Immature natural killer cell (primary cell): ENCODE measurements at regions not wholly inside any gene's neighbourhood (a gene's known extent, or its start where the extent isn't known, plus 50 kb on each side); places are given as distances from the start of the nearest gene placed in this dataset.

Experiments
- DNase-seq, 3 donors: peaks; one replicate each; pipeline ENCODE4 v3.0.0; 2022; ENCODE audit warnings: mixed read lengths in 1 of 3
- H3K27ac Mint-ChIP-seq, 6 donors: one replicate each; pipeline ENCODE4 v1.8.0; 2020; ENCODE audit warnings: mixed read lengths in 6 of 6, mild to moderate bottlenecking in 5 of 6, inconsistent platforms in 4 of 6, moderate library complexity in 3 of 6
- H3K27me3 Mint-ChIP-seq, 3 donors: one replicate each; pipeline ENCODE4 v1.8.0; 2020 to 2021; ENCODE audit warnings: low read depth in 3 of 3, mild to moderate bottlenecking in 3 of 3, mixed read lengths in 3 of 3, moderate library complexity in 3 of 3, inconsistent platforms in 1 of 3
- H3K36me3 Mint-ChIP-seq, 3 donors: one replicate each; pipeline ENCODE4 v1.8.0; 2020; ENCODE audit warnings: mixed read lengths in 3 of 3, inconsistent platforms in 2 of 3, mild to moderate bottlenecking in 2 of 3
- H3K4me1 Mint-ChIP-seq, 2 donors: one replicate each; pipeline ENCODE4 v1.8.0; 2020; ENCODE audit warnings: inconsistent platforms in 2 of 2, mild to moderate bottlenecking in 2 of 2, mixed read lengths in 2 of 2, moderate library complexity in 1 of 2
- H3K4me3 Mint-ChIP-seq, 5 donors: one replicate each; pipeline ENCODE4 v1.8.0; 2020; ENCODE audit warnings: mild to moderate bottlenecking in 5 of 5, mixed read lengths in 5 of 5, inconsistent platforms in 3 of 5, moderate library complexity in 3 of 5
- H3K9me3 Mint-ChIP-seq, 6 donors: one replicate each; pipeline ENCODE4 v1.8.0; 2020; ENCODE audit warnings: mild to moderate bottlenecking in 6 of 6, mixed read lengths in 6 of 6, inconsistent platforms in 4 of 6, moderate library complexity in 3 of 6

DNA sequence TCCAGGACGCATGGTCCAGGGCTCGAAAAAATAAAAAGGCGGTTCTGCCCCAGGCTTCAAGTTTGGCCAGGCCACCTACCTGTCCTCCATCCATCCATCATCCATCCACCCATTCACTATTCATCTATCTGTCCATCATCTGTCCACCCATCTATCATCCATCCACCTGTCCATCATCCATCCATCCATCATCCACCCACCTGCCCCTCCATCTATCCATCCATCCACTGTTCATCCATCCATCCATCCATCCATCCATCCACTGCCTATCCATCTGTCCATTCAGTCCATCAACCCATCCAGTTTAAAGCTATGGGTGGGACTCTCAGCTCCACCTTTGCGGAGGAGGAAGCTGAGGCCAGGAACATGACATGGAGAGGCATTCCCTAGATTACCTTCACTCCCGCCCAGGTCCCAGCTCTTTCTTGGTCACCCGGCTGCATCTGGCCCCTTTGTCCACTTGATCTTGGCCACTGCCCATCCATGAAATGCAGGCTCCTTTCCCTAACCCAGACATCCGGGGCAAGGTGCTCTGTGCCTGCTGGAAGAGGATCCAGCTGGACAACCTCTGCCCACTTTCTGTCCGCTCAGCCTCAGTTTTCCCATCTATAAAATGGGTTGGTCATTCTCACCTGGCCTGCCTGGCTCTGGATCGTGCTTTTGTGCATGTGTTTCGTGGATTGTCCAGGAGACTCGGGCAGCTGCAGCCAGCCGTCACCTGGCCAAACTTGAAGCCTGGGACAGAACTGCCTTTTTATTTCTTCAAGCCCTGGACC is 236.0 kb upstream of the CIBAR2 start:
- no peak overlapping the region for H3K4me3 Mint-ChIP-seq
- peaks cover 2 to 6% (median 4%) of the 10 kb centered on the region in 3 donors for H3K27me3 Mint-ChIP-seq
- DNase-seq = no peak
- no peak overlapping the region for H3K27ac Mint-ChIP-seq
- no peaks in the 10 kb centered on the region for H3K4me1 Mint-ChIP-seq
- H3K9me3 Mint-ChIP-seq = peaks cover 0 to 1% (median 0%) of the 10 kb centered on the region in 6 donors
- peaks cover 0 to 4% (median 3%) of the 10 kb centered on the region in 3 donors for H3K36me3 Mint-ChIP-seq

DNA sequence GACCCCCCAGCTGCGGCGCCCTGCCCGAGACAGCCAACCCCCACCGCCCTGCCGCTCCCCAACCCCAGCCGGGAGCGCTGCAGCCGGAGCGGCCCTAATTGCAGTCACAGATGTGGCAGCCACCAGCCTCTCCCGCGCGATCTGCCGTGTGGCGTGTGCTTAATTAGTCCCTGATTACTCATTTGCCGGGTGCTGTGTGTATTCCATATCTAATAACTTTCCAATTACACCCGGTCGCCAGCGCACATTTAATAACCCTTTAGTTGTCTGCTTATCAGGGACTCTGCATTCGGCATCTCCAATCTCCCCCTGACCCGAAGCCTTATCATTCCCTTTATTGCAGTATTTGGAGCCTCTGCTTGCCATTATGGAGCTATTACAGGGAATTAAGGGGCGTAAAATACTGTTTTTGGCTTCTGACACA is 236.7 kb upstream of the CIBAR2 start:
- no peaks in the 10 kb centered on the region for H3K4me1 Mint-ChIP-seq
- no peak overlapping the region for H3K4me3 Mint-ChIP-seq
- H3K36me3 Mint-ChIP-seq = peaks cover 0 to 4% (median 3%) of the 10 kb centered on the region in 3 donors
- H3K27ac Mint-ChIP-seq = no peak overlapping the region
- peaks cover 2 to 8% (median 4%) of the 10 kb centered on the region in 3 donors for H3K27me3 Mint-ChIP-seq
- H3K9me3 Mint-ChIP-seq = peaks cover 0 to 1% (median 0%) of the 10 kb centered on the region in 6 donors
- DNase-seq = no peak

DNA sequence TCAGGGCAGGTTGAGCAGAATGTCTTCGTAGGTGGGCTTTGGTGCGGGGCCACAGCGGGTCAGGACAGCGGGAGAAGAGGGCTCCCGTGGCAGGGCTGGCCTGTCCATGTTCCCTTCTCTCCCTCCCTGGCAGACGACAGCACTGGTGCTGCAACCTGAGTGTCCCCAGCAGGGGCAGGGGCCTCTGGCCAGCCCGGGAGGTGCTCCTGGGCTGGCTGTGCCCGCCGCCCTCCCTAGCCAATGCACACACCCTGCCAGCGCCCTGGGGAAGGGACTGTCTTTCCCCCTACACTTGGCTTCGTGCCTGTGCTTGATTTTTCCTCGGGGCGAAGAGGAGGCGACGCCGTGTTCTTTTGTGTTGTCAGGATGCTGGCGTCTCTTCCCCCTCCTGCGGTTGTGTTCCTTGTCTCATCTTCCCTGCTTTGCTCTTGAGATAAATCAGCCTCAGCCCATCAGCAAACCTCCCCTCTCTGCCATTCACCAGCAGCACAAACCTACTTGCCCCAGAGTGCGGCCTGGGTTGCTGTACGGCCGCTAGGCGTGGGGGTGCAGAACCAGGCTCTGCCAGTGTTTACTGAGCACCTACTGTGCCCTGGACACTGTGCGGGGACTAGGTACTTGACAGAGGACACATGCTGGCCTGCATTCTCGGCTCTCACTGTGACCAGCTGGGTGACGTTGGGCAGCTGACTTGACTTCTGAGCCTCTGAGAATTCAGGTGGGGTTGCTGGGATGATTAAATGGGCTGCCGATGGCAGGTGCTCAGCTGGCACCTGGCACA is 237.3 kb upstream of the CIBAR2 start:
- no peak for DNase-seq
- Mint-ChIP-seq H3K27ac (no peak overlapping the region), H3K27me3 (peaks cover 2 to 9% (median 4%) of the 10 kb centered on the region in 3 donors), H3K4me1 (no peaks in the 10 kb centered on the region), H3K4me3 (no peak overlapping the region), H3K36me3 (peaks cover 0 to 4% (median 3%) of the 10 kb centered on the region in 3 donors), H3K9me3 (peaks cover 0 to 1% (median 0%) of the 10 kb centered on the region in 6 donors)

DNA sequence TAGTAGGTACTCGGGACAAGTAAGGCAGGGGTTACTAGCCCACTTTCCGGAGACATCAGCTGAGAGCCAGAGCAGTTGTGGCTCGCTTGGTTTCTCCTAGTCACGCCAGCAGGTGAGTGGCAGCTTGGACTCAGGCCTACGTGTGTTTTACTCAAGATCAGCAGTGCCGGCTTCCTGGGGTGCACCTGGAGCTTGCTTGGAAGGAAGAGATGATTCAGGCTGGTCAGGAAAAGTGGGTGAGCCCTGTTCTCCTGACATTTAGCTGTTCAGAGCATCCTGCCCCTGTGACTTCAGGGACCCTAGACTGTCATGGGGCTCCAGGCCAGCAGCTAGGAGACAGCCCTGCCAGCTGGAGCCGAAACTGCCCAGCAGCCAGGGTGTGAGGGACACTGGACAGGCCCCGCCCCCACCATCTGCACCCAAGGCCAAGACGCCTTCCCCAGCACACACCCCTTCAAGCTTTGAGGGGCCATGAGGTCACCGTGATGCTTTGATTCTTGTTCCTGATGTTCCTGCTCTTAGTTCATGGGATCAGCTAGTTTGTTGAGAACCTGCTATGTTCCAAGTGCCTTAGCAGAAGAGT is 238.0 kb upstream of the CIBAR2 start:
- DNase-seq = no peak
- no peak overlapping the region for H3K4me3 Mint-ChIP-seq
- peaks cover 0 to 1% (median 0%) of the 10 kb centered on the region in 6 donors for H3K9me3 Mint-ChIP-seq
- peaks cover 2 to 9% (median 6%) of the 10 kb centered on the region in 3 donors for H3K27me3 Mint-ChIP-seq
- peaks cover 0 to 4% (median 3%) of the 10 kb centered on the region in 3 donors for H3K36me3 Mint-ChIP-seq
- H3K27ac Mint-ChIP-seq = no peak overlapping the region
- no peaks in the 10 kb centered on the region for H3K4me1 Mint-ChIP-seq

DNA sequence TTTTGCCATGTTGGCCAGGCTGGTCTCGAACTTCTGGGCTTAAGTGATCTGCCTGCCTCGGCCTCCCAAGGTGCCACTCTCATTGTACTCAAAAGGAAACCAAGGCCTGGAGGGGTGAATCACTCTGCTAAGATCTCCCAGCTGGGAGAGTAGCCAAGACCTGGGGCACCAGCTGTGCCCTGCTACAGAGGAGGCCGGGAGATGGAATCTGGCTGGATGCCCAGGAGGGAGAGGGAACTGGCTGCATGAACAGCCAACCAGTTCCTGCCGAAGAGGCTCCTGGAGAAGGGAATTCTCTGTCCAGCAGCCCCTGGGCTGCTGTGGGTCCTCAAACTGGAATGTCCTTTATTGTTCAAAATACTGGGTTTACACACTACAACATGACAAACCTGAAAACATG is 238.7 kb upstream of the CIBAR2 start:
- peaks cover 2 to 9% (median 6%) of the 10 kb centered on the region in 3 donors for H3K27me3 Mint-ChIP-seq
- H3K4me3 Mint-ChIP-seq = no peak overlapping the region
- no peaks in the 10 kb centered on the region for H3K36me3 Mint-ChIP-seq
- H3K9me3 Mint-ChIP-seq = peaks cover 0 to 1% (median 0%) of the 10 kb centered on the region in 6 donors
- no peak for DNase-seq
- H3K27ac Mint-ChIP-seq = no peak overlapping the region
- no peaks in the 10 kb centered on the region for H3K4me1 Mint-ChIP-seq

DNA sequence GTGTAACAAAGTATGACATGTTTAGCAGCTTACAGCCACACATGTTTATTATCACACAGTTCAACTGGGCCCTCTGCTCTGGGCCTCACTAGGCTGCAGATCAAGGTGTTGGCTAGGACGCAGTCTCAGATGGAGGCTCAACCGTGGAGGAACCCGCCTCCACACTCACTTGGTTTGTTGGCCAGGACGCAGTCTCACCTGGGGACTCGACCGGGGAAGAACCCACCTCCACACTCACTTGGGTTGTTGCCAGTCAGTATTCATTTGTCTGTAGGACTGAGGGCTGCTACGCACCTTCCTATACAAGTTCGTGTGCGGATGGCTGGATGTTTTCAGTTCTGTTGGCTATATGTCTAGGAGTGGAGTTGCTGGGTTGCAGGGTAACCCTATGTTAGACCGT is 240.7 kb upstream of the CIBAR2 start:
- no peak for DNase-seq
- Mint-ChIP-seq H3K27me3 (peaks cover 3 to 6% (median 6%) of the 10 kb centered on the region in 3 donors), H3K4me3 (no peak overlapping the region), H3K4me1 (no peaks in the 10 kb centered on the region), H3K27ac (no peak overlapping the region), H3K36me3 (no peaks in the 10 kb centered on the region), H3K9me3 (no peaks in the 10 kb centered on the region)

DNA sequence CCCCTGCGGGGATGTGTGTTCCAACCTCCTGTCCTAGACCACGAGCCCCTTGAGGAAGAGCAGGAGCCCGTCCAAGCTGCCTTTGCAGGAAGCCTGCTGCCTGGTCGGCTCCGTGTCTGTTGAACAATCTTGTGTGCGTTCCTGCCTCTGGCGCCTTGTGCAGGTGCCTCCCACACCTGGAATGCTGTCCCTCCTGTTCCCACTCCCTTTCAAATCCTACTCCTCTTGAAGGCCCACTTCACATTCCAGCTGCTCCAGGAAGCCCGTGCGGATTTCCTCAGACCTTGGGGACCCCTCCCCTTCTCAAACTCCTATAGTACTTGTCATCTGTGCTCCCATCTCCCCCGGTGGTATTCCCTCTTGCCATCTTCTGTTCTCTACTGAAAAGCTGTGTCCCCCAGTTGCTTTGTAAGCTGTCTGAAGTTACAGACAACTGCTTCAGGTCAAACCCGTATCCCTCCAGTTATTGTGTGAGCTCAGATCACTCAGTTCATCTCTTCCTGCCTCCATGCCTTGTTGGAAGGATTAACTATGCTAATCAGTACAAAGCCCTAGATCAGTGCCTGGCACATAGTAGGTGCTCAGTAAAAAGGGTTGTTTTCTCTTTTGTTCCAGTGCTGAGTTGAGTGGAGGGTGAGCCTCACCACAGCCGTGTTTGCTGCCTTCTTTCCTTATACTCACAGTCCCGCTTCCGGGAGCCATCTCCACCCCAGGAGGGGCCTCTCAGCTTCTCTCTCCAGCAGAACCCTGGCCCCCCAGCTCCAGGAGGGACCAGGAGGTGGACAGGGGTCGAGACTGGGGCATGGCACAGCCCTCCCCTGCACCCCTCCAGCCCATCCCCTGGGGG is 241.8 kb upstream of the CIBAR2 start:
- peaks cover 1 to 6% (median 6%) of the 10 kb centered on the region in 3 donors for H3K27me3 Mint-ChIP-seq
- no peak overlapping the region for H3K27ac Mint-ChIP-seq
- H3K4me3 Mint-ChIP-seq = no peak overlapping the region
- H3K9me3 Mint-ChIP-seq = no peaks in the 10 kb centered on the region
- H3K4me1 Mint-ChIP-seq = no peaks in the 10 kb centered on the region
- no peak for DNase-seq
- no peaks in the 10 kb centered on the region for H3K36me3 Mint-ChIP-seq

DNA sequence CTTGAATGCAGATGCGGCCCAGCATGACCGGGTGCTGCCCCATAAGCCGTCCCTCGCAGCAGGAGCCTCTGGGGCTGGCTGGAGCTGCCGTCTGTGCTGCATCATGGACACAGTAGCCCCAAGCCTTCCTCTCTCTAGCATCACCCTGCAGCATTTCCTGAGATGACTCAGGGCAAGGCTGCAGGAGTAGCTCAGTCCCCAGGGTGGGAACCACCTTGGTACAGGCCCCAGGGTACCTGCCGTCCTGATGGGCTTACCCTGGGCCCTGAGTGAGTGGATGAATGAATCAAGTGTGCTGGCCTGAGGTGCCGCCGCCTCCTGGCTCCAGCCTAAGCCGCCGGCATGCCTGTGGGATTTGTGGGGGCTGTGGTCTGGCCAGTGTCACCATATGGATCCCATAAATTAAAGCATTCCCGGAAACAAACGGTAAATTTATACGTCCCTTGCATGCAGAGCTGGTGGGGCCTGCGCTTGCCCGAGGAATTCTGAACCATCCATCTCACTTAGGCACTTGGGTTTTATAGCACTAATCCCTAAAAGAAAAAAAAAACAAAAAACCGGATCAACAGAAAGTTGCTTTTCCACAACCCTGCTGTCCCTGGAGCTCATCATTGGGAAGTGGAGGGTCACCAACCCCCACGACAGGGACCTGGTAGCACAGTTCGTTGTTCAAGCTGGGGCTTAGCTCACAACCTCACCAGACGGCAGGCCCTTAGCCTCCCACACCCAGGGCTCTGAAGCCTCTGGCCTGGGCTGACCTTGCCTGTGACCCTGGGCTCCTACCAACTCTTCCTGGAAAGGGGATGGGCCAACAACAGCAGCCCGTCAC is 242.6 kb upstream of the CIBAR2 start:
- no peak overlapping the region for H3K4me3 Mint-ChIP-seq
- DNase-seq = no peak
- H3K4me1 Mint-ChIP-seq = no peaks in the 10 kb centered on the region
- no peaks in the 10 kb centered on the region for H3K9me3 Mint-ChIP-seq
- no peak overlapping the region for H3K27ac Mint-ChIP-seq
- no peaks in the 10 kb centered on the region for H3K36me3 Mint-ChIP-seq
- H3K27me3 Mint-ChIP-seq = peaks cover 1 to 6% (median 6%) of the 10 kb centered on the region in 3 donors

DNA sequence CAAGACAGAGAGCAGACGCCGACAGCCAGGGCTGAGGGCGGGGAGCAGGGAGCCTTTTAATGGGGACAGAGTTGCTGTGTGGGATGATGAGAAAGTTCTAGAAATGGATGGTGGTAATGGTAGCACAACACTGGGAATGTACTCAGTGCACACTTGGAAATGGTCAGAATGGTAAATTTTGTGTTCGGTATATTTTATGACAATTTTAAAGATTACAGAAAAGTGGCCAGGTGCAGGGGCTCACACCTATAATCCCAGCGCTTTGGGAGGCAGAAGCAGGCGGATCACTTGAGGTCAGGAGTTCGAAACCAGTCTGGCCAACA is 243.2 kb upstream of the CIBAR2 start:
- no peaks in the 10 kb centered on the region for H3K9me3 Mint-ChIP-seq
- no peak overlapping the region for H3K4me3 Mint-ChIP-seq
- no peaks in the 10 kb centered on the region for H3K4me1 Mint-ChIP-seq
- peaks cover 1 to 6% (median 6%) of the 10 kb centered on the region in 3 donors for H3K27me3 Mint-ChIP-seq
- H3K27ac Mint-ChIP-seq = no peak overlapping the region
- no peak for DNase-seq
- no peaks in the 10 kb centered on the region for H3K36me3 Mint-ChIP-seq

DNA sequence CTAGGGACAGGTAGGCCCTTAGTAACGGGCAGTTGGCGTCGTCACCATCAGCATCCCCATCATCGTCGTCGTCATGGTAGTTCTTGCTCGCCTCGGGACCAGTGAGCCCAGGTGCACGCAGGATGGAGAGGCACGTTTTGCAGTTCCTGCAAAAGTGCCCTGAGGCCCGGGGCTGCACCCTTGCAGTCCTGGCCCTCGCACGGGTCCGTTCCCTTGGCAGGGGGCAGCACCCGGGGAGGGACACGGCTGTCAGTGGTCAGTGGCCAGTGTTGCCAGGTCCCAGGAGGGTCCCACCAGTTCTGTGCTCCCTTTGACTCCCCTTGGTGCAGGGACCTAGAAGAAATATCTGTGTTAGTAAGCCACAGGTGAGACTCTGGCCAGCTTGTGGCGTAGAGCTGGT is 243.9 kb upstream of the CIBAR2 start:
- DNase-seq = no peak
- no peaks in the 10 kb centered on the region for H3K9me3 Mint-ChIP-seq
- no peaks in the 10 kb centered on the region for H3K36me3 Mint-ChIP-seq
- H3K27me3 Mint-ChIP-seq = peaks cover 1 to 6% (median 6%) of the 10 kb centered on the region in 3 donors
- H3K27ac Mint-ChIP-seq = no peak overlapping the region
- no peaks in the 10 kb centered on the region for H3K4me1 Mint-ChIP-seq
- H3K4me3 Mint-ChIP-seq = no peak overlapping the region

DNA sequence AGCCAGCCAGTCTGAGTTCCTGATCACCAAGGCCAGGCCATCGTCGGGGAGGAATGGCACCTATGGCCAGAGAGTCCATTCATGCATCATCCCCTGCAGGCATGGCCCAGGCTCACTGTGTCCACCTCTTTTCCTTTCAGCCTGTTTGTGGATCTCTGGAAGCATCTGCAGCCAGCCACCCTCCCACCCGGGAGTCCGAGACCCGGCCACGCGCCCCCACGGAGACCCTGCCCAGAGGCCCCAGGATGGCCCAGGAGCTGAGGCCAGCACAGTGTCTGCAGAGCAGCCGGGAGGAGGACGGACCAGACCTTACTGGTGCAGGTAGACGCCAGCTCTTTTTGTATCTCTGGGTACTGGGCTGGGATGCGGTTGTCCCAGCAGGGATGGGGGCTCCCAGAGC is 245.1 kb upstream of the CIBAR2 start:
- no peak overlapping the region for H3K27ac Mint-ChIP-seq
- H3K27me3 Mint-ChIP-seq = peaks cover 1 to 6% (median 4%) of the 10 kb centered on the region in 3 donors
- H3K4me1 Mint-ChIP-seq = no peaks in the 10 kb centered on the region
- no peak for DNase-seq
- no peak overlapping the region for H3K4me3 Mint-ChIP-seq
- H3K9me3 Mint-ChIP-seq = no peaks in the 10 kb centered on the region
- H3K36me3 Mint-ChIP-seq = no peaks in the 10 kb centered on the region

DNA sequence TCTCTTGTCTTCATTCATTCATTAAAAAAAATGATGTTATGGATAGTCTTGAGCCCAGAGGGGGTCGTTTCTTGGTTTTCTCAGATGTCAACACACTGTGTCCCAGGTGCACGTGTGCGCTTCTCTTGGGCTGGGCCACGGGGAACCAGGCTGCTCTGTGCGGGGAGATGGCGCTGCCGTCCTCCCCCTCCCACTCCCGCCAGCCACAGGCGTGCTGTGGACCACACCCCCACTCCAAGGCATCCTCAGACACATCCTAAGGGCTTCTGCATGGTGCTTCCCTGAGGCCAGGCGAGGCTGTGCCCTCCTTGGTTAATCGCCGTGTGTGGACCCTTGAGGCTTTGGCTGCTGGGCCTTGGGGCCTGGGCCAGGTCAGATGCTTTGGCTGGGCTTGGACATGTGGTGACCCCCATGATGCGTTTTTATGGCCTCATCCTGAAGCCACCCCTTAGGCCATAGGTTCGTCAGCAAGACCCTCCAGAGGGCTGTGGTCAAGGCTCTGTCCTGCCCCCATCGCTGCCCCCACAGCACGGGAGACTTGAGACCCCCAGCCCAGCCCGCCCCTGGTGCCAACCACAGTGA is 245.7 kb upstream of the CIBAR2 start:
- Mint-ChIP-seq H3K36me3 (no peaks in the 10 kb centered on the region), H3K9me3 (no peaks in the 10 kb centered on the region), H3K27ac (no peak overlapping the region), H3K4me3 (no peak overlapping the region), H3K27me3 (peaks cover 1 to 6% (median 4%) of the 10 kb centered on the region in 3 donors), H3K4me1 (no peaks in the 10 kb centered on the region)
- no peak for DNase-seq
